ENCODE measurements at regions not wholly inside any gene's neighbourhood (a gene's known extent, or its start where the extent isn't known, plus 50 kb on each side); places are given as distances from the start of the nearest gene placed in this dataset.

DNA sequence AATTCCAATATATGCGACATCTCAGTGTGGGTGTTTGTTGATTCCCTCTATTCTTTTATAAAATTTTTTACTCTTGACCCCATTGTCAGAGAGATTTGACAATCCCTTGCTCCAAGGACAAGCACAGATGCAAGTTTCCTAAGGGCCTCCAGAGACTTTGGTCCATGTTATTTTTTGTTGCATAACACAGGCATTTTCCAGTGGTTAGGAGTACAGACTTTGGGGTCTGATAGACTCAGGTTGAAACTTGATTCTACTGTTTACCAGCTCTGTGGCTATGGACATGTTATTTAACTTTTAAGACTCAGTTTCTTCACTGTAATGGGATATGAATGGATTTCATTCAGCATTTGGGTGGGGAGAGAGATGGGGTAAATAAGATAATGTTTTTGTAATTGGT, 361.3 kb downstream of the ENC1 start:
- DNase-seq, result no peak

DNA sequence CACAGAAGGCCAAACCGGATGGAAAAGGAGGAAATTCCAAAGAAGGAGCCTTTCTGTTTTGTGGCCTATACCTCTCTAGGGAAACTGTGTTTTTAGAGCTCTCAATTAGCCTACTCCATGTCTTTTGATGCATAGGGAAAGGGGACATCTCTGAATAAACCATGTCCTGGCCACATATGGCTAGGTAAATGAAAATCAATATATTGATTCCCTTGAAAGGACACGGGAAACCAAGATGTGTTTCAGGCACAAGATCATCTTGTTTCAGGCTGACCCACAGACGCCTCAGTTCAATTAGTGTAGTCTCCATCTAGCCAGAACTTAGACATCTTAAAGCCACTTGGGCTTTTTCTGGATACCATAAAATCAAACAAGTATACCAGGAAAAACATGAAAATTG, 363.1 kb downstream of the ENC1 start:
- no peak for DNase-seq

DNA sequence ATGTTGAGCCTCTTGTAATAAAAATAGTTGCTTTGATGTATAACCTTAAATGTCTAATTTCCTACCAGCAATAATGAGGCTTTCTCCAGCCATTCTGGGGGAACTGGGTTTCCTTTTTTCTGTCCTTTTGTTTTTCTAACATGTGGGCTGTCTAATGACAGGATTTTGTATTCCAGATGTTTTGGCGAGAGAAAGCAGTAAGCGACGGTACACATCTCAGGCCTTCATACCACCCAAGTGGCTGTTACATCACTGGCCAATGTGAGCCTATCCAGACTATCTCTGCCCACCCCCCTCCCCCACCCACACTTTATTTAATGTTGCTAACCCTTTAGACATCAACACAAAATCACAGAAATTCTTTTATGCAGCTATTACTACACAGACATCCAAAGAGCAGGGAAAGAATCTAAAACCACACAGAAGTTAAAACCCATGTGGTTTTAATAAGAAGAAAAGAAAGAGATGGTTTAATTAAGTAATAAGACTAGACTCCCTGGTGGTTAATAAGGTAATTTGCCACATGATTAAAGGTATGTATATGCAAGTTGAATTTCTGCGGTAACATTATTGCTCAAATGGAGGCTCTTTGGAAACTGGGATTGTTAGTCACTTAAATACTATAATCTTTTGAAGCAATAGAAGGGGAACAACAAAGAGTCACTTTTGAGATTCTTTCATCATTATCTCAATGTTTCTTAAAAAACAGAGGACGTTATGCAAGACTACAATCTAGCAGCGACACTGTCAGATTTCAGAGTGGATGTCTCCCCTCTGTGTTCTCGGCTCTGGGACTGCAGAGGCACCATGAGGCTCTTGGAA, 365.1 kb downstream of the ENC1 start:
- no peak for DNase-seq

DNA sequence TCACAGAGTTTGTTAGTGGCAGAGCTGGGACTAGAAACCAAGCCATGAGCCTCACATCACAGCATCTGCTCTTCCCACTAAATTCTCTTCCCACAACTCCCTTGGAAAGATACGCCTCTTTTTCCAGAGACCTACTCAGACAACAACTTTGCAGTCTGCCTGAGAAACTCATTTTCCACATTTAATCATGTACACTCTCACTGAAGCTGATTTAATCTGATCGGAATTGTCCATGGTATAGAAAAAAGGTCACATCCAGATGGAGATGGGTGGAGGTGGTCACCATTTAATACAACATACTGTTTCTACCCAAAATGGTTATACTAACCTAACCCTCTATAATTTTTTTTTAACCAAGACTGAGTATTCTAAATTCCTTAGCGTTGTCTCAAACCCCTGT, 366.2 kb downstream of the ENC1 start:
- DNase-seq, result no peak

DNA sequence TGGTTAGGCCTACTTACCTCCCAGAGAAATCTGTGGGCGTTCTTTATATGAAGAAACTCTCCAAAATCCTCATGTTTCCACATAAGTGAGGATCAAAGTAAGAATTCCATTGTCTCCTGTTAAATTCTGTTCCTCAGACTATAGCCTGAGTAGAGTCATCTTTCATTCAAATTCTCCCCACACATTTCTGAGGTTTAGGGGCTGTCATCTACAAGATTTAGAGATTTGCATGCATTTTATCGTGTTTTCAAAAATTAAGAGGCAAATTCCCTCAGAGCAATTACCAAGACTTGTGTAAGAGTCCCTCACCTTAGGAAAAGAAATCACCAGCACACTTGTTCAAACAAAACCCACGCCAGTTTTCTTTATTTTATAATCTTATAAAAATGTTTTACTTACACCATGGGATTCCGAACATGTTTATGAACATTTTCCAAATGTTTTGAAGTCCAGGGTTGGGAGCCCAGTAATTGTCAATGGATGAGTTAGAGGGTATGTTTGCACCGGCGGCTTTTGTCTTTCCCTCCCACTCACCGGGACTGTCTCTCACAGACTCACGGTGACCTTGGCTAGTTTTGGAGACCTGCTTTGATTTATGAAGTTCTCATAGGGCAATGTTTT, 367.6 kb downstream of the ENC1 start:
- no peak for DNase-seq

DNA sequence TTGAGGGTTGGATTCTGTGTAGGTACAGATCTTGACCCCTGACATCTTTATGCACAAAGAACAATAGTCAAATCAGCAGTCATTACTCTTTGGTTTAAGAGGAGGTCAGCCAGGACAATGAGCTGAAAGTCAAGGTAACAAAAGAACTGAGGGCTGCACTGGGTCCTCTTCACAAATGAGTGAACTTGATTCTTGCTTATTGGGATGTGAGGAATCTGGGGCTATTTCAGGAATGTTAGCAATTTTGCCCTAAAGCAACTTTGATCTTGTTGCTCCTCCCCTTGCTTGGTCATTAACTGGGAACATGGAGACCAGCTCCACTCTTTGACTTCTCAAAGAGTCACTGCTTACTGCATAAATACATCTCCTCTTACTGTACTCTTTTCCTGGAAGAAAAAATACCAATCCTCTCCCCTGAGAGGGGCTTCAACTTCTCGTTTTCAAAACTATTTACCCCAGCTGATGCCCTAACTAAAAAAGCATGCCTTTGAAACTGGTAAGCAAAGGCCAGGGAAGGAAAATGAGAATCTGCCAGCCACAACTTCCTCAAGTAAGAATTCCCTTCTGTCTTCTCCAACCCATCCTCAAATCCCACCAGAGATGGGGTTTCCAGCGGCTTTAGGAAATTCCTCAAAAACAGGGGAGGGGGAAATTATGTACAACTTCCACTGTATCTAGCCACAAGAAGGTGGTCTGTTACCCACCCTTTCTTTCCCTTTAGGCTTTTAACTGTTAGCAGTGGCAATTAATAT, 368.3 kb downstream of the ENC1 start:
- no peak for DNase-seq

DNA sequence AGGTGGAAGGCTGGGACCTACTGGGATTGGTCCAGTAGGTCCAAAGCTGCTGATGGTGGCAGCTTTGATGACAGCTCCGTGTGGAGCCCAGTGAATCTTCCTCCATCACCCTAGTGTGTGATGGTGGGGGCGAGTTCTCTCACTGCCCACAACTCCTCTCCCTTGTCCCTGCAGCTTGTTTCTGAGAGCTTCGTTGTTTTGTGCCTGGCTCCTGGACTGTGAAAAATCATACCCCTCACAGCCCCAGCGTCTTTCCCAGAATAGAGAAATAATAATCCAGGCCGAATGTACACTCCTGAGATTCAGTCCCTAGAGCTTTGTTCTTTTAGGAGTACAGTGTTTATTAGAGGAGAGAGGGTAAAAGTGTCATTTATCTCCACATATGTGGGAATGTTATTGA, 372.2 kb downstream of the ENC1 start:
- DNase-seq, result no peak

DNA sequence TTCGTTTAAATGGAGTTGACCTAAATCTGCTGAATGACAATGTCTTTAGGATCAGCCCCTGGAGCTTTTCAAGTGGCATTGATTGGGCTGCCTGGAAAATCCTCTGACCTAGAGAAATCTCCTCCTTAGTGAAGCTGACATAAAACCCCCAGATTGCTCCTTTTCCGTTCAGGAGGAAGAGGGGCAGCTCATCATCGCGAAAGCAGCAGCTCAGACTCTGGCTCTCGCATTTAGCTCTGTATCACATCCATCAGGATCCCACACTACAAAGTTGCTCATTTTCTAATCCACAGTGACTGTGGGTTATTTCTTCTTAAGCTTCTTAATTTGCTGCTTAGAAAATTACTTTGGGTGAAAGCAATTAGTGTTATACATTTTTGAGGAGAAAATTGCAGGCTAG, 373.7 kb downstream of the ENC1 start:
- DNase-seq, result no peak

DNA sequence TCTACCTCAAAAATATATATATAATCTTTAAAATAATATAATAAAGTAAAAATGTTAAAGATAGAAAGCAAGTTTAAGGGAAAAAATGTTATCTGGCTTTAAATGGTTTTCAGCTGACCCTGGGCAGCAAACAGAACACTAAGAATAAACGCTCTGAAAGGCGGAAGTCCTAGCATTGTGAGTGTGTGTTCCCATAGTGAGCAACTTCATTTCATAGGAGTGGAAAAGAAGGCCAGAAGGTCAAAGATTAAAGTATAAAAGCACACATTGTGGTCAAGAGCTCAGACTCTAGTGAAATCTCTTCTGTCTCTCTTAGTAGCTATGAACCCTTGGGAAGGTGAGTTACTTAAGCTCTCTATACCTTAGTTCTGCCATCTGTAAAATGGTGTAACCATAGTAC, 374.4 kb downstream of the ENC1 start:
- DNase-seq, result no peak

DNA sequence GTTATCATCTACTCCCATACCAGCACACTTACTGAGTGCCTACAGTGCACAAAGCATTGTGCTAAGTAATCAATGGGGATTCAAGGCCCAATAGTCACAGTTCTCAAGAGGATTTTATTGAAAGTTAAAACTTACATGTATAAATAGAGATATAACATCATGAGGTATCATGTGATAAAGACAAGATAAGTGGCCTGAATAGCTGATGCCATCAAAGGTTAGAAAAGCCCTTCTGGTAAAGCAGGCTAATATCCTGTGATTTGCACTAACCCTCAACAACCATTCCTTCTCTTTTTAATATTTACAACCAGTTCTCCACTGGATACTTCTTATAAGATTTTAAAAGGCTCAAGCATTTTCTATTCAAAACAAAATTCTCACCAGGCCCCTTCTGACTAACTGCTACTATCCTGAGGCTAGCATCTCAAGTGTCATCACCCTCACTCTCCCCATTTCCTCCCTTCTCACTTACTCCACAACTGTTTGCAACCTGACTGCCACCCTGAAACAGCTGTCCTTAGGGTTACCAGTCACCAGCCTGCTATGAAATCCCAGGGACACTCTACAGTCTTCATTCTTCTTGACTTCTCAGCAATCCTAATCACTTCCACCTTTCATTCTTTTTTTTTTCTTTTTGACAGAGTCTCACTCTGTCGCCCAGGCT, 377.9 kb downstream of the ENC1 start:
- peak in 1 of 2 donors; percentile 40 for DNase-seq

DNA sequence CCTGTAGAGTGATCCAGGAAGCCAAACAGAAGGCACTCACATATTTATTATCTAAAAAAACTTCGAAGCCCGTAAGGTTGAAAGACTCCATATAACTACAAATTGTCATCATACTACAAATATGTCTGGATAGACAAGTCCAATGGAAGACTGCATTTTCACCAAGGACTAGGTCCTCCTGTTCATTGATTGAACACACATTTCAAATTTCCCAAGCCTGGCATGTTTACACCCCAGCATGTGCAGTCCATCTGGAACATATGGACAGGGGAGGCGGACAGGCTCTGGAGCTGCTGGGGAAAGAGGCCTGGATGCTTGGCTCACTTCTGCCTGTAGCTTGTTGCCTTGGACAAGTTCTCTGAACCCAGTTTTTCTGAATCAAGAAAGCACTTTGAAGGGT, 378.7 kb downstream of the ENC1 start:
- DNase-seq, result no peak

DNA sequence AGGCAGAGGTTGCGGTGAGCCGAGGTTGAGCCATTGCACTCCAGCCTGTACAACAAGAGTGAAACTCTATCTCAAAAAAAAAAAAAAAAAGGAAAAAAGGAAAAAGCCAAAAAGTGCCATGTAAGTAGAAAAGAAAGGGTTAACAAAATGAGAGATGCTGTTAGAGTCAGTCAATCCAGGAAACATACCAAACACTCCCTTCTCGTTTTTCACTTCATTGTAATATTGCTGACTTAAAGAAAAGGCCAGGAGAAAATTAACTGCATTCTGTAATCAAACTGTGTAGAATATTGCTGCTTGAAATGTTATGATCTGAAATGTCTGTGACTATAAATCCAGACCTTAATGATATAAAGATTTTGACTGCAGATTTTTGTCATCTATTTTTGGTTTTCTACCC, 379.1 kb downstream of the ENC1 start:
- peak in 1 of 2 donors; percentile 4 for DNase-seq

DNA sequence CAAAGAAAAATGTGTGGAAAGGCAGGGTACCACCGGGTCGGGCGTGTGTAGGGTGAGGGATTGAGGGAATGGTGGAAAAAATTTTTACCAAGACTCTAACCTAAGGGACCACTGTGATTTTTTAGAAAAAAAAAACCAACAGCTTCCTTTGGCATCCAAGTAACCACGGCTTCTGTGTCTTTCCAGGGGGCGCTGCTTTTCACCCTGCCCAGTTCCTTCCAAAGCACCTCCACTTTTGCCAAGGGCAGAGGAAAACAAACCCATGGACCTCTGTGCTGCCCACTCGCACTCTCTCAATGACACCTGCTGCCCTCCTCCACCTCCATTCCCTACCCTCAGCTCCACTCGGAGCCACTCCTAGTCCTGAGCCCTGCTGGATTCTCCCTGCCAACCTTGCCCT, 381.0 kb downstream of the ENC1 start:
- DNase-seq, result no peak

DNA sequence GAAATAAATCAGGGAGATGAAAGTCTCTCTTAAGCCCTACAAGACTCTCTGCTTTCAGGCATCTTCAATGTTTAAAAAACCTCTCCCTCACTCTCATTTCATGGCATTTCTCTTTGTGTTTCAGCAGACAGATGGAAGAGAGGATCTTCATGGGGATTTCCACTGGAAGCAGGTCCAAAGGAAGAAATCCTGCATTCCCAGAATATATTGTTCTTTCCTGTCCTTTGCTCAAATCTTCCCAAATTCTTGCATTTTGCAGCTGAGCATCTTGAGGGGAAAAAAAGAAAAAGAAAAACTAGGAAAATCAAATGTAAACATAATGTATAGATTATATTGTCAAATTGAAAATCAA, 382.2 kb downstream of the ENC1 start:
- no peak for DNase-seq

DNA sequence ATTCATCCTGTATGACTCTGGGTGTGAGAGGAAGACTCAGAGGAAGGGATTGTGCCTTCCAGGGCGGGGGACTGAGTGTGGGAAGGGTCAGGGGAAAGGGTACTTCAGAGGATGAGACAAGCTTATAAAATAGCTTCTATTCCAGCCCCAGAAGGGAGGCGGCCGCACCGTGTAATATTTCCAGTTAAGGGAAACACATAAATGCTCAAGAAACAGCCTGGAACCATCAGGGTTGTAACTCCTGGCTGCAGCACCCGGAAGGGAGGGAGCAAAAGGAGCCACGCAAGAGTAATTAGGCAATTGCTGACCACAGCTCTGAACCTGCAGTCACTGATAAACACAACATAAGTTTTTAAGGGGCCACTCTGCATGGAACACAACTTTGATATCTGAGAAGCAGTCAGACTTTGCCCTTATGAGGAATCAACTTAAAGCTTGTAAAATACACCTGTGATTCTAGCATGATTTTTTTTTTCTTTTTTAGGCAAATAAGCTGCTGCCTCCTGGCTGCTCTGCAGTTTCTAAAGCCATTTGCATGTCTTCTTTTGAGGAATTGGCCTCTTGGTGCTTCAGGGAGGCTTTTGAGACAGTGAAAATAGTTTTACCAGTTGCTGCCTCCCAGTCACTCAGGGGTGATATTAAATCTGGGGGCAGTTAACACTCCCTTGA, 382.7 kb downstream of the ENC1 start:
- DNase-seq, result peak in 1 of 2 donors; percentile 11

DNA sequence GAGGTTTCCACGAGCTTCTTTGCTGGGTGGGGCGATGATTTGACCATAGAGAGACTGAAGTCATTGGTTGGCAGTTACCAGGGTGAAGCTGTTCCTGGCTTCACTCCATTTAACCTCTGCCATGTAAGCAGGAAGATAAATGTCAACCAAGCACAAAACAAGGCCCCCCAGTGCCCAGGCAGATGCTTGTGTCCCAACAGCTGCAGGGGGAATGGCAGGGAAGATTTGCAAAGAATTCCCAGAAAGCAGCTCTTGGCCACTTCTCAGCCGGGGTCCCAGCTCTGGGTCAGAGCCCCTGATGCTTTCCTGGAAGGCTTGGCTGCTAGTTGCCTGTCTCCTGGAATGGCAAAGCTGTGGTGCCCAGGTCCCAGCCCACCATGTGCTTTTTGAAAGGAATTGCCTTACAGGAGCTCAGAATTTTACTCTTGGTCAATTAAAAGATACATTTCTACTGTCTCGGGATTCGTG, 383.4 kb downstream of the ENC1 start:
- DNase-seq, result no peak

DNA sequence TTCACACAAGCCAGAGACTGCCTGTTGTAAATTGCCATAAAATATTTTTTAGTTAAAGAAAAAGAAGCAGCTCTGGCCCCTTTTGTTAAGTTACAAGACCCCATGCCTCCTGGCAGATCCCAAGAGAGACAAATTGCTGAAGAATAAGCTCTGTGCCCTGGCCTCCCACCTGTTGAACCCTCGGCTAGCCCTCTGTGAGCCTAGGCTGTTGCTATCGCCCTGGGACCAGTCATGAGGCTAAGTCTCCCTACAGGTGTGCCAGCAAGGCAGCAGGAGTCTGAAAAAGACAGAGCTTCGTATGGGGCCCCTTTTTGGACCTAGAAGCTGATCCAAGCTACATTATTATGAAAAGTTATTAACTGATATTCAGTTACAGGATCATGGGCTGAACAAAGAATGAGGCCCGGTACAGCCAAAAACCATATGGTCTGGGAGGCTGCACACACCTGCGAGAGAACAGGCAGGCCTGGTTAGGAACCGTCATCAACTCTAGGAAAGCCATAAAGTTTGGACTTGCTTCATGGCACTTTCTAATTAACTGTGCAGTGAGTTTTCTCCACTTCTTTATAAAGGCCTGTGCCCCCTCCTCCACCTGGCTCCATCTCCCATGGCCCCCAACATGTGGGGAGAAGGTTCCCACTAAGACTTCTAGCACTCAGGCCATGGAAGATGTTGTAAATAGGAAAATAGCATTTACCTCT, 384.7 kb downstream of the ENC1 start:
- DNase-seq, result no peak

DNA sequence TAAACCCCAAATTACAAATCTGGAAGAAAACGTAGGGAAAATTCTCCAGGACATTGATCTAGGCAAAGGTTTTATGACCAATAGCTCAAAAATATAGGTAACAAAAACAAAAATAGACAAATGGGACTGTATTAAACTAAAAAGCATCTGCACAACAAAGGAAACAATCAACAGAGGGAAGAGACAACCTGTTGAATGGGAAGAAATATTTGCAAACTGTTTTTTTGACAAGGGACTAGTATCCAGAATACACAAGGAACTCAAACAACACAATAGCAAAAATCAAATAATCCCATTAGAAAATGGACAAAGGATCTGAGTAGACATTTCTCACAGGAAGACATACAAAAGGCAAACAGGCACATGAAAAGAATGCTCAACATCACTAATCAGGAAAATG, 386.3 kb downstream of the ENC1 start:
- DNase-seq, result no peak

DNA sequence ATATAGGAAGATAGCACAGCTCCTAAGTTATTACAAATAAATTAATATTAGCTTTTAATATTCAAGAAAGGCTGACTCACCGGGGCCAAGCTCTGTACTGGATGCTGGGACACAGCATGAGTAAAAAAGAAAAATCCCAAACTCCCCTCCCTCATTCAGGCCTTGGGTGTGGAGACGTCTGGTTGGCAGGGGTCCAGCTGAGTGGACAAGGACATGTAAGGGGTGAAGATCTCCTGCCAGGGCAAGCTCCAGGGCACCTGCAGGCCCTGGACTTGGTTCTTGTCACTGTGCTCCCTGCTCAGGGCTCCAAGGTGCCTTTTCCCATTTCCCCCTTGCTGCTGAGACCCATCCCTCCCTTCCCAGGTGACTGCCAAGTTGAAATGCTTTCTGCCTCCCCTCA, 388.5 kb downstream of the ENC1 start:
- DNase-seq, result no peak

DNA sequence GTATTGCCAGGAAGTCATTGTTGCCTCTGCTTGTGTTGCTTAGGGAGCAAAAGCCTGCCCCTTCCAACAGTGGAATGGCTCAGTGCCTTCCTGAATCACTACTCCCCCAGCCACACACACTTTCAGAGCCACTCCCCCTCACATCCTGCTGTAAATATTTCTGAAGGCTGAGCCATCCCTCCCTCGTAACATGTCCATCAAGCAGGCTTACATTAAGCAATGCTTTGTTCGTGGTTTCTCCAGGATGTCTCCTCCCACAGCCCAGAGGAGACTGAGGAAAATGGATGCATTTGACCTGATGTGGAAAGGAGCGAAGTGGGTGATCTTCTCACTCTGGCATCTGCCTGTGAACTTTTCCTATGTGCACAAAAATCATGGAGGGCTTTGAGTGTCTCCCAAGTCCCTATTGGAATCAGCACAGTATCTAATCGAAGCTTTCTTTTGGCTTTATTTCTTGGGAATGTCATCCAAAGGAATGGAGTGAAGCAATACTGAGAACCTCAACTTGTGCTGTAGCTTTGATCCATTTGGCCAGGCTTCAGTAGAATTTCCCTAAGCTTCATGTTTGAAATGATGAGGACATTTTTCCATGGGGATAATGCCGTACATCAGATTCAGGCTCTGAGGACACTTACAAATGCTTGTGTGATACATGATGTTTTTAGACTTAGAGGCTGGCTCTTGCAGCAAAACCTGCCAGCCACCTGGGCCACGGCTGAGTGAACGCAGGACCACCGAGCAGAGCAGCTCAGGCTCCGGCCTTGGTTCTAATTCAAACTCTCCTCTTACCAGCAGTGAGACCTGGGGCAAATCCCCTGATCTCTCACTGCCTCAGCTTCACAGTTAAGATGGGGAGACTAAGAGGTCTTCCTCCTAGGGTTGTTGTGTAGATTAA, 389.1 kb downstream of the ENC1 start:
- DNase-seq, result peak in 1 of 2 donors; percentile 90
